Left colon (tissue), 2 donors: ENCODE measurements at regions not wholly inside any gene's neighbourhood (a gene's known extent, or its start where the extent isn't known, plus 50 kb on each side); places are given as distances from the start of the nearest gene placed in this dataset.
A peak's percentile ranks its signal among the peaks of the same experiment; 100 is the strongest.

ENCODE experiments used
- ATAC-seq: fragments of 200-7000 bp; cut with Tn5 transposase; one replicate; pipeline ENCODE4 v1.9.1; 2020; ENCODE audit warnings: mild to moderate bottlenecking, moderate library complexity
- DNase-seq, 2 donors: peaks; one replicate each; pipeline ENCODE4 v3.0.0-alpha.2; 2020
- intact Hi-C, 2 donors: fragments of 100-400 bp; cut with DNase I in 1 of 2; cut with micrococcal nuclease in 1 of 2; formaldehyde crosslinking; loops; one replicate each; pipeline versions ENCODE4 v1.11.2 to v1.14.0; 2022; cut with DNase I, micrococcal nuclease
- donor health status: DM: no; HTN: no; CAD: no.
- donor health status: DM: yes; HTN: yes; CAD: no.

- ATAC-seq, result no peak
- intact Hi-C loops, result no loop called here
- no peak for DNase-seq
Observed at GRCh38 chr2:20521682-20522189, 74.9 kb downstream of the RHOB start.

- intact Hi-C loops, result no loop called here
- ATAC-seq, result no peak
- DNase-seq, result no peak
Observed at GRCh38 chr2:20523073-20523798, 76.4 kb downstream of the RHOB start.

GRCh38 chr2:20523799-20524187 is 76.9 kb downstream of the RHOB start:
- intact Hi-C loops, result no loop called here
- ATAC-seq, result no peak

GRCh38 chr2:20524412-20525040 is 77.7 kb downstream of the RHOB start:
- ATAC-seq (no peak), DNase-seq (peak in 1 of 2 donors; percentile 36)
- intact Hi-C loops, result no loop called here

More at GRCh38 chr2:20523799-20524187, 76.9 kb downstream of the RHOB start:
- DNase-seq, result no peak

GRCh38 chr2:20525041-20526035 is 78.5 kb downstream of the RHOB start:
- ATAC-seq, result no peak
- intact Hi-C loops, result no loop called here
- DNase-seq, result no peak

GRCh38 chr2:20526160-20526559 is 79.3 kb downstream of the RHOB start:
- ATAC-seq (no peak), DNase-seq (no peak)
- intact Hi-C loops, result no loop called here

GRCh38 chr2:20526708-20527107 is 79.8 kb downstream of the RHOB start:
- DNase-seq, result no peak
- ATAC-seq, result no peak
- intact Hi-C loops, result no loop called here

GRCh38 chr2:20528713-20529112 is 81.8 kb downstream of the RHOB start:
- DNase-seq (no peak), ATAC-seq (no peak)
- intact Hi-C loops, result no loop called here

- DNase-seq (no peak), ATAC-seq (no peak)
- intact Hi-C loops, result no loop called here
Observed at GRCh38 chr2:20530520-20530919, 83.6 kb downstream of the RHOB start.

GRCh38 chr2:20531633-20532262 is 84.9 kb downstream of the RHOB start:
- intact Hi-C loops, result no loop called here
- DNase-seq (no peak), ATAC-seq (no peak)

GRCh38 chr2:20532634-20533437 is 86.0 kb downstream of the RHOB start:
- intact Hi-C loops, result no loop called here
- DNase-seq (no peak), ATAC-seq (no peak)

- ATAC-seq (no peak), DNase-seq (no peak)
- intact Hi-C loops, result no loop called here
Observed at GRCh38 chr2:20533993-20534622, 87.2 kb downstream of the RHOB start.

- no peak for ATAC-seq
- no peak for DNase-seq
- intact Hi-C loops, result no loop called here
Observed at GRCh38 chr2:20534913-20535801, 88.3 kb downstream of the RHOB start.

GRCh38 chr2:20536619-20537422 is 89.9 kb downstream of the RHOB start:
- DNase-seq, result no peak
- intact Hi-C loops, result no loop called here
- no peak for ATAC-seq

GRCh38 chr2:20537423-20538307 is 90.8 kb downstream of the RHOB start:
- ATAC-seq (no peak), DNase-seq (no peak)
- intact Hi-C loops, result no loop called here
